ENCODE measurements at regions not wholly inside any gene's neighbourhood (a gene's known extent, or its start where the extent isn't known, plus 50 kb on each side); places are given as distances from the start of the nearest gene placed in this dataset.

DNA sequence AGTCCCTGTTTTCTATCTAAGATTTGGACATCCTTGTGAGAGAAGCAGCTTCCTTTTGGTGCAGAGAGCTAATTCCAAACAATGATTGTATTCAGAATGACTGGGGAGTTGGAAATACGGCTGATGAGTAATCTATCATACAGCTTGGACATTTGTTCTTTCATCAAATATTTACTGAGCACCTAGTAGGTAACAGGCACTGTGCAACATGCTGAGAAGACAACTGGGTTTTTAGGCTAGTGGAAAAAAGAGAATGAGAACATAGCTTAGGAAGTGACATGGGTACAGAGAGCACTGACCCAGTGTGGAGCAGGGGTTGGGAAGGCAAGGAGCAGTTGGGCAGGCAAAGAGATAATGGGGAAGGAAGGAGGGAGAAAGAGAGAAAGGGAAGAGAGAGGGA lies 87.5 kb downstream of the TBX19 start:
- no peak for TF ChIP-seq CTCF (IDR thresholded peaks at IDR 0.05; ENCODE audit: low read length)
- no peak for TF ChIP-seq EZH2 (optimal IDR thresholded peaks at IDR 0.05; ENCODE audit: low read depth, low read length)
